ENCODE measurements at regions not wholly inside any gene's neighbourhood (a gene's known extent, or its start where the extent isn't known, plus 50 kb on each side); places are given as distances from the start of the nearest gene placed in this dataset.

DNA sequence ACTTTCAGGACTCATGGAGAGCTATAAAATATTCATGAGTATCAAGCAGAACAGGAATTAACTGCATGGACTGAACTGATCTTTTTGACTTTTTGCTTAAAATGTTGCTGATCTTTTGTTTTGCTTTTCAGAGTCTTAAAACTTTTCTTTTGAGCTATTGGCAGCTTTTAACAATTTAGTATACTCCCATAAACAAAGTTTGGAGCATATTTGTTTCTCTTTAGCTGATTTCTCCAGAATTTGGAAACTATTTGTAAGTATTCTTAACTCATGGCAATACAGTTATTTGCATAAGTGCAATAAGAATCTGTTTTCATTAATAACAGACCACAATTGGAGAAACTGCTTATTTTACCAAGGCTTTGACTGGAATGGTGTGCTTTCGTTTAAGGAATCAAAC, 73.4 kb upstream of the C1GALT1 start:
- H3K4me1 ChIP-seq (ENCODE audit: control insufficient read depth, extremely low read depth, insufficient read depth, low read length): no peaks in the 10 kb centered on the region
- TF ChIP-seq, protein P1, sequence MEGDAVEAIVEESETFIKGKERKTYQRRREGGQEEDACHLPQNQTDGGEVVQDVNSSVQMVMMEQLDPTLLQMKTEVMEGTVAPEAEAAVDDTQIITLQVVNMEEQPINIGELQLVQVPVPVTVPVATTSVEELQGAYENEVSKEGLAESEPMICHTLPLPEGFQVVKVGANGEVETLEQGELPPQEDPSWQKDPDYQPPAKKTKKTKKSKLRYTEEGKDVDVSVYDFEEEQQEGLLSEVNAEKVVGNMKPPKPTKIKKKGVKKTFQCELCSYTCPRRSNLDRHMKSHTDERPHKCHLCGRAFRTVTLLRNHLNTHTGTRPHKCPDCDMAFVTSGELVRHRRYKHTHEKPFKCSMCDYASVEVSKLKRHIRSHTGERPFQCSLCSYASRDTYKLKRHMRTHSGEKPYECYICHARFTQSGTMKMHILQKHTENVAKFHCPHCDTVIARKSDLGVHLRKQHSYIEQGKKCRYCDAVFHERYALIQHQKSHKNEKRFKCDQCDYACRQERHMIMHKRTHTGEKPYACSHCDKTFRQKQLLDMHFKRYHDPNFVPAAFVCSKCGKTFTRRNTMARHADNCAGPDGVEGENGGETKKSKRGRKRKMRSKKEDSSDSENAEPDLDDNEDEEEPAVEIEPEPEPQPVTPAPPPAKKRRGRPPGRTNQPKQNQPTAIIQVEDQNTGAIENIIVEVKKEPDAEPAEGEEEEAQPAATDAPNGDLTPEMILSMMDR (optimal IDR thresholded peaks at IDR 0.05 in 1 of 3, IDR thresholded peaks at IDR 0.05 in 1 of 3, conservative IDR thresholded peaks at IDR 0.05 in 1 of 3; ENCODE audit: extremely low read depth in 1 of 3, insufficient read depth in 2 of 3, low read length in 3 of 3): no peak
- no peak for FAIRE-seq
- no peaks in the 10 kb centered on the region for H3K9me3 ChIP-seq (ENCODE audit: control insufficient read depth, low read depth, low read length)
- H3K27ac ChIP-seq (ENCODE audit: control insufficient read depth, insufficient read depth, low read length): no peak overlapping the region
- no peaks in the 10 kb centered on the region for H3K36me3 ChIP-seq (ENCODE audit: control insufficient read depth in 2 of 2, extremely low read depth in 1 of 2, insufficient read depth in 2 of 2, low read length in 2 of 2)
- H4K20me1 ChIP-seq (ENCODE audit: control insufficient read depth, extremely low read depth, insufficient read depth, low read length): no peaks in the 10 kb centered on the region
- no peak overlapping the region for H3K4me3 ChIP-seq (ENCODE audit: control insufficient read depth in 2 of 3, extremely low read depth in 1 of 3, insufficient read depth in 2 of 3, low read depth in 1 of 3, low read length in 3 of 3)
- no peaks in the 10 kb centered on the region for H3K27me3 ChIP-seq (ENCODE audit: control insufficient read depth, extremely low read depth, insufficient read depth, low read length)
- H3K9me1 ChIP-seq (ENCODE audit: control insufficient read depth, extremely low read depth, insufficient read depth, low read length): no peaks in the 10 kb centered on the region
- H3K9ac ChIP-seq (ENCODE audit: control insufficient read depth, extremely low read depth, insufficient read depth, low read length): no peak overlapping the region
- H3K4me2 ChIP-seq (ENCODE audit: control insufficient read depth, extremely low read depth, insufficient read depth, low read depth, low read length): no peak overlapping the region
- no peaks in the 10 kb centered on the region for H3K79me2 ChIP-seq (ENCODE audit: control insufficient read depth, insufficient read depth, low read length)
- H2AFZ ChIP-seq (ENCODE audit: control insufficient read depth, low read length): no peak overlapping the region
- DNase-seq (ENCODE audit: low read depth, low spot score): no peak
- dilution Hi-C loops (cut with MboI; ENCODE audit: extremely low pct_ligation_motif_present, low sequenced_read_pairs): no loop called here

DNA sequence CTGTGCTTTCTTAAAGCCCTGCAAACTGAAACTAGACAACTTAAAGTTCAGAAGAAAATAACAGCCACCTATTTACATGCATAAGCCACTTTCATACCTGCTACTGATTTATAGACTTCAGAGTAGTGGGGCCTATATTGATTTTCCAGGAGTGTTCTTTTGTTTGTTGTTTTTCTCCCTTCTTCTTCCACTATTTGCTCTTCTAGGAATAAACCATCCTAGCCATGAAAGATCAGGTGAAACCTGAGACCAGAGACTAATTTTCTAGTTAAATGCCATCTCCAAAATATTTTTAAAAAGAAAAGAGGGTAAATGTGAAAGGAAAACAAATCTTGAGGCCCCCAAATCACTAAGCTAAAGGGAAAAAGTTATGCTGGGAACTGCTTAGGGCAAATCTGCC, 72.4 kb upstream of the C1GALT1 start:
- no peaks in the 10 kb centered on the region for H3K27me3 ChIP-seq (ENCODE audit: control insufficient read depth, extremely low read depth, insufficient read depth, low read length)
- H3K9ac ChIP-seq (ENCODE audit: control insufficient read depth, extremely low read depth, insufficient read depth, low read length): no peak overlapping the region
- H3K36me3 ChIP-seq (ENCODE audit: control insufficient read depth in 2 of 2, extremely low read depth in 1 of 2, insufficient read depth in 2 of 2, low read length in 2 of 2): no peaks in the 10 kb centered on the region
- H3K4me1 ChIP-seq (ENCODE audit: control insufficient read depth, extremely low read depth, insufficient read depth, low read length): no peaks in the 10 kb centered on the region
- no peaks in the 10 kb centered on the region for H3K9me1 ChIP-seq (ENCODE audit: control insufficient read depth, extremely low read depth, insufficient read depth, low read length)
- no peak overlapping the region for H3K27ac ChIP-seq (ENCODE audit: control insufficient read depth, insufficient read depth, low read length)
- no peak overlapping the region for H3K4me2 ChIP-seq (ENCODE audit: control insufficient read depth, extremely low read depth, insufficient read depth, low read depth, low read length)
- H3K4me3 ChIP-seq (ENCODE audit: control insufficient read depth in 2 of 3, extremely low read depth in 1 of 3, insufficient read depth in 2 of 3, low read depth in 1 of 3, low read length in 3 of 3): no peak overlapping the region
- H2AFZ ChIP-seq (ENCODE audit: control insufficient read depth, low read length): no peak overlapping the region
- TF ChIP-seq, protein P1 (optimal IDR thresholded peaks at IDR 0.05 in 1 of 3, IDR thresholded peaks at IDR 0.05 in 1 of 3, conservative IDR thresholded peaks at IDR 0.05 in 1 of 3; ENCODE audit: extremely low read depth in 1 of 3, insufficient read depth in 2 of 3, low read length in 3 of 3): no peak
- TF ChIP-seq EZH2 (IDR thresholded peaks at IDR 0.05; ENCODE audit: low read length): no peak
- DNase-seq (ENCODE audit: low read depth, low spot score): no peak
- no peaks in the 10 kb centered on the region for H4K20me1 ChIP-seq (ENCODE audit: control insufficient read depth, extremely low read depth, insufficient read depth, low read length)
- dilution Hi-C loops (cut with MboI; ENCODE audit: extremely low pct_ligation_motif_present, low sequenced_read_pairs): no loop called here
- no peaks in the 10 kb centered on the region for H3K79me2 ChIP-seq (ENCODE audit: control insufficient read depth, insufficient read depth, low read length)
- H3K9me3 ChIP-seq (ENCODE audit: control insufficient read depth, low read depth, low read length): no peaks in the 10 kb centered on the region
- FAIRE-seq: no peak
